Activated CD8-positive, alpha-beta T cell treated with anti-CD3 and anti-CD28 coated beads for 36 hours (primary cell): ENCODE measurements at regions not wholly inside any gene's neighbourhood (a gene's known extent, or its start where the extent isn't known, plus 50 kb on each side); places are given as distances from the start of the nearest gene placed in this dataset.
A peak's percentile ranks its signal among the peaks of the same experiment; 100 is the strongest.

ENCODE experiments used
- ATAC-seq: fragments of 200-7000 bp; cut with Tn5 transposase; one replicate; pipeline ENCODE4 v1.10.0; 2021; ENCODE audit warnings: mild to moderate bottlenecking, moderate library complexity
- CTCF ChIA-PET: fragments of 350-600 bp; sonication (Branson Sonifier 250); formaldehyde crosslinking; loops from one replicate; lab custom pipeline; 2021; ENCODE audit warnings: antibody characterized with exemption; lab: Charles Lee
- POLR2A ChIA-PET: fragments of 350-600 bp; sonication (Branson Sonifier 250); formaldehyde crosslinking; loops from one replicate; lab custom pipeline; 2021; ENCODE audit warnings: antibody characterized with exemption; lab: Charles Lee
- DNase-seq: peaks from one replicate; pipeline ENCODE4 v3.0.0-alpha.2; 2020
- H3K27ac Mint-ChIP-seq: one replicate; pipeline ENCODE4 v1.8.0; 2021; ENCODE audit warnings: mild to moderate bottlenecking, mixed read lengths
- H3K27me3 Mint-ChIP-seq: one replicate; pipeline ENCODE4 v1.8.0; 2021; ENCODE audit warnings: mixed read lengths
- H3K36me3 Mint-ChIP-seq: one replicate; pipeline ENCODE4 v1.8.0; 2021; ENCODE audit warnings: low read depth, mixed read lengths
- H3K4me1 Mint-ChIP-seq: one replicate; pipeline ENCODE4 v1.8.0; 2021; ENCODE audit warnings: low read depth, mixed read lengths
- H3K4me3 Mint-ChIP-seq: one replicate; pipeline ENCODE4 v1.8.0; 2021; ENCODE audit warnings: mild to moderate bottlenecking, moderate library complexity, mixed read lengths
- H3K9me3 Mint-ChIP-seq: one replicate; pipeline ENCODE4 v1.8.0; 2021; ENCODE audit warnings: mixed read lengths
- intact Hi-C: fragments of 100-400 bp; cut with micrococcal nuclease; formaldehyde crosslinking; loops from one replicate; pipeline ENCODE4 v1.10.0; 2022
- TF ChIP-seq, protein P1 (sequence below): fragments of 200-600 bp; IDR thresholded peaks from one replicate; pipeline ENCODE4 v1.8.0; 2022; ENCODE audit warnings: antibody characterized with exemption, mild to moderate bottlenecking

DNA sequence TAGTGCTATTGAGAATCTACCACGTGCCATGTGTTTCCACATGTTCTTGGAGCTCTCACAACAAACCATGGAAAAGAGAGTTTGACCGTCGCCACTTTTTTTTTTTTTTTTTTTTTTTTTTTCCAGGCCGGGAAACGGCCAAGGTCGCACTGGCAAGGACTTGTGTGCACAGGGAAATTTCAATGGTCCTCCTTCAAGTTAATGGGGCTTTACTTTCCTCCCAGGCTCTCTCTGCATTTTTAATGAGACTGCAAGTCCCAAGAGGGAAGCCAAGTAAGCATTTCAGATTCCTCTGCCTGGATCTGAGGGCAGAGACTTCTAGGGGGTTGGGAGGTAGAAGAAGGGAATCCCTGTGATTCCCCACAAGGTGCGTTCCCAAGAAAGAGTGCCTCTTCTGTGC is 94.7 kb upstream of the MPHOSPH6 start:
- ChIA-PET CTCF (interaction anchor here (0.7 to 3.6 kb wide), 20 partner anchors 9 to 1182 kb away, joined by 3 to 43 read pairs (median 8); no protein-coding TSS in a partner anchor), POLR2A (interaction anchor here (0.6 kb wide), 1 partner anchor 1115 kb away, joined by 3 read pairs; no protein-coding TSS in a partner anchor)
- no peaks in the 10 kb centered on the region for H3K4me1 Mint-ChIP-seq
- no peaks in the 10 kb centered on the region for H3K36me3 Mint-ChIP-seq
- H3K4me3 Mint-ChIP-seq, result no peak overlapping the region
- intact Hi-C loops, result loop anchor here (5.0 to 10.0 kb wide), 2 partner anchors 370 to 1183 kb away; no protein-coding TSS in a partner anchor
- no peak overlapping the region for H3K27ac Mint-ChIP-seq
- H3K9me3 Mint-ChIP-seq, result peaks cover 9% of the 10 kb centered on the region
- TF ChIP-seq, protein P1, sequence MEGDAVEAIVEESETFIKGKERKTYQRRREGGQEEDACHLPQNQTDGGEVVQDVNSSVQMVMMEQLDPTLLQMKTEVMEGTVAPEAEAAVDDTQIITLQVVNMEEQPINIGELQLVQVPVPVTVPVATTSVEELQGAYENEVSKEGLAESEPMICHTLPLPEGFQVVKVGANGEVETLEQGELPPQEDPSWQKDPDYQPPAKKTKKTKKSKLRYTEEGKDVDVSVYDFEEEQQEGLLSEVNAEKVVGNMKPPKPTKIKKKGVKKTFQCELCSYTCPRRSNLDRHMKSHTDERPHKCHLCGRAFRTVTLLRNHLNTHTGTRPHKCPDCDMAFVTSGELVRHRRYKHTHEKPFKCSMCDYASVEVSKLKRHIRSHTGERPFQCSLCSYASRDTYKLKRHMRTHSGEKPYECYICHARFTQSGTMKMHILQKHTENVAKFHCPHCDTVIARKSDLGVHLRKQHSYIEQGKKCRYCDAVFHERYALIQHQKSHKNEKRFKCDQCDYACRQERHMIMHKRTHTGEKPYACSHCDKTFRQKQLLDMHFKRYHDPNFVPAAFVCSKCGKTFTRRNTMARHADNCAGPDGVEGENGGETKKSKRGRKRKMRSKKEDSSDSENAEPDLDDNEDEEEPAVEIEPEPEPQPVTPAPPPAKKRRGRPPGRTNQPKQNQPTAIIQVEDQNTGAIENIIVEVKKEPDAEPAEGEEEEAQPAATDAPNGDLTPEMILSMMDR, result no peak
- DNase-seq, result no peak
- no peak for ATAC-seq
- peaks cover 20% of the 10 kb centered on the region for H3K27me3 Mint-ChIP-seq

DNA sequence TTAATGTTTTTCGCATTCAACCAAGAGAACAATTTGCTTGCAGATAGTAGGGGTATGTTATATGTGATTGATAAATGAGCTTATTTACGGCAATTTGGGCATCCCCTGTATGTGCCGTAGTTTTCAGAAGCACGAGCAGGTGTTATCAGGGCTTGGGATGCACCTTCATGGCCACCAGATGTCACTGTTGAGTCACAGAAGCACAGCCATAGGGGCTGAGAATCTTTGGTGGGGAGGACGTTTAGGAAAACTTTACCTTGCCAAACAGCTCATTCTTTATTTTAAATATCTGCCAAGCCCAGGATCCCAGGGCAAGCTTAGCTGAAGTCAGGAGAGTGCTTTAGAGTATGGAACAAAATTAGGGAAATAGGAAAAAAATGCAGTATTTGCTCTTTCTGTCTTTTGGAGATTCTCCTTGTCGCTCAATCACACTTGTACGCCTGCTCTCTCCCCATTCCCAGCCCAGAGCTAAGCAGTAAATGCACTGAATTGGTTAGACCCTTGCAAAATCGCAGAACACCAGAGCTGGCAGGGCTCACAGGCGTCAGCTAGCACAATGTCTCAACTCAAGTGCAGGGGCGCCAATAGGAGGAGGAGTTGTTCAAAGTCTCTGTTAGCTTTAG is 93.6 kb upstream of the MPHOSPH6 start:
- POLR2A ChIA-PET, result interaction anchor here (0.6 kb wide), 1 partner anchor 194 kb away, joined by 3 read pairs; no protein-coding TSS in a partner anchor
- peaks cover 21% of the 10 kb centered on the region for H3K27me3 Mint-ChIP-seq
- peak; percentile 68 for DNase-seq
- CTCF ChIA-PET, result interaction anchor here (0.6 to 3.6 kb wide), 61 partner anchors 9 to 1183 kb away, joined by 3 to 43 read pairs (median 4); partner anchors contain the start of gene MPHOSPH6
- TF ChIP-seq, protein P1, result peak; percentile 91
- no peaks in the 10 kb centered on the region for H3K4me1 Mint-ChIP-seq
- peaks cover 9% of the 10 kb centered on the region for H3K9me3 Mint-ChIP-seq
- peak; percentile 79 for ATAC-seq
- no peak overlapping the region for H3K27ac Mint-ChIP-seq
- H3K4me3 Mint-ChIP-seq, result no peak overlapping the region
- no peaks in the 10 kb centered on the region for H3K36me3 Mint-ChIP-seq
- intact Hi-C loops, result loop anchor here (5.0 to 10.0 kb wide), 2 partner anchors 371 to 1184 kb away; no protein-coding TSS in a partner anchor

DNA sequence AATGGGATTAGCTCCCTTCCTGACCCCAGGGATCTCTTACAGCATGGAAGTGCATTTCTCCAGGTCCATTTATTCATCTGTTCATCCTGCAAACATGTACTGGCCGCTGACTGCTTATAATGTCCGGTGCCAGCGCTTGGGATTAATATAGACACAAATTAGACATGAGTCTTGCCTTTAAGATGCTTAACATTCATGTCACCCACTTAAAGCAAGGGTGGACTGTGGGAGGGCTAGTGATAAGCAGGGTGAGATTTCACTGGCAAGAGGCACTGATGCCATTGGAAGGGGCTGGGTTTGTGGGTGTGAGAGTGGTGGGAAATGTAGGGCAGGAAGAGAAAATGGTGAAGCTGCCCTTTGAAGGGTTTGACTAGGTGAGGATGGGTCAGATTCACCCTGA is 92.2 kb upstream of the MPHOSPH6 start:
- H3K27me3 Mint-ChIP-seq, result peaks cover 24% of the 10 kb centered on the region
- ATAC-seq (no peak), DNase-seq (no peak)
- H3K27ac Mint-ChIP-seq, result no peak overlapping the region
- ChIA-PET POLR2A (no interaction called here), CTCF (interaction anchor here (1.2 to 3.6 kb wide), 11 partner anchors 7 to 1184 kb away, joined by 4 to 43 read pairs (median 14); no protein-coding TSS in a partner anchor)
- H3K36me3 Mint-ChIP-seq, result no peaks in the 10 kb centered on the region
- peaks cover 9% of the 10 kb centered on the region for H3K9me3 Mint-ChIP-seq
- H3K4me1 Mint-ChIP-seq, result no peaks in the 10 kb centered on the region
- intact Hi-C loops, result loop anchor here (5.0 to 10.0 kb wide), 2 partner anchors 373 to 1185 kb away; no protein-coding TSS in a partner anchor
- TF ChIP-seq, protein P1, result no peak
- no peak overlapping the region for H3K4me3 Mint-ChIP-seq

DNA sequence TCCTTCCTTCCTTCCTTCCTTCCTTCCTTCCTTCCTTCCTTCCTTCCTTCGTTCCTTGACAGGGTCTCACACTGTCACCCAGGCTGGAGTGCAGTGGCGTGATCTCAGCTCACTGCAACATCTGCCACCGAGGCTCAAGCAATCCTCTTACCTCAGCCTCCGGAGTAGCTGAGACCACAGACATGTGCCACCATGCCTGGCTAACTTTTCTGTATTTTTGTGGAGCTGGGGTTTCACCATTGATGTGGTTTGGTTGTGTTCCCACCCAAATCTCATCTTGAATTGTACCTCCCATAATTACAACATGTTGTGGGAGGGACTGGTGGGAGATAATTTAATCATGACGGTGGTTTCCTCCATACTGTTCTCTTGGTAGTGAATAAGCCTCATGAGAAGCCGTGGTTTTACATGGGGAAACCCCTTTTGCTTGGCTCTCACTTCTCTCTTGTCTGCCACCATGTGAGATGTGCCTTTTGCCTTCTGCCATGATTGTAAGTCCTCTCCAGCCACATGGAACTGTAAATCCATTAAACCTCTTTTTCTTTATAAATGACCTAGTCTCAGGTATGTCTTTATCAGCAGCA is 90.3 kb upstream of the MPHOSPH6 start:
- peak; percentile 27 for DNase-seq
- Mint-ChIP-seq H3K9me3 (peaks cover 9% of the 10 kb centered on the region), H3K4me1 (no peaks in the 10 kb centered on the region), H3K36me3 (no peaks in the 10 kb centered on the region), H3K27me3 (peaks cover 25% of the 10 kb centered on the region), H3K4me3 (no peak overlapping the region), H3K27ac (no peak overlapping the region)
- ChIA-PET POLR2A (no interaction called here), CTCF (no interaction called here)
- intact Hi-C loops, result loop anchor here (5.0 to 10.0 kb wide), 2 partner anchors 374 to 1187 kb away; no protein-coding TSS in a partner anchor
- ATAC-seq, result peak; percentile 60
- TF ChIP-seq, protein P1, result no peak

DNA sequence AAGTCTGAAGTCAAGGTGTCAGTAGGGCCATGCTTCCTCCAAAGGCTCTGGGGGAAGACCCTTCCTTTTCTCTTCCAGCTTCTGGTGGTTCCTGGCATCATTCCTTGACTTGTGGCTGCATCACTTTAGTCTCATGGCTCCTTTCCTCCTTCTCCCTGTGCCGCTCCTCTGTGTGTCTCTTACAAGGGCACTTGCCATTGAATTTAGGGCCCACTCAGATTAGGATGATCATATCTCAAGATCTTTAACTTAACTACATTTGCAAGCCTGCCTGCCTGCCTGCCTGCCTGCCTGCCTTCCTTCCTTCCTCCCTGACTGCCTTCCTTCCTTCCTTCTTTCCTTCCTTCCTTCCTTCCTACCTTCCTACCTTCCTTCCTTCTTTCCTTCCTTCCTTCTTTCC is 89.7 kb upstream of the MPHOSPH6 start:
- Mint-ChIP-seq H3K27me3 (peaks cover 24% of the 10 kb centered on the region), H3K9me3 (peaks cover 9% of the 10 kb centered on the region), H3K4me3 (no peak overlapping the region), H3K36me3 (no peaks in the 10 kb centered on the region), H3K27ac (no peak overlapping the region), H3K4me1 (no peaks in the 10 kb centered on the region)
- ChIA-PET POLR2A (no interaction called here), CTCF (no interaction called here)
- TF ChIP-seq, protein P1, result no peak
- DNase-seq, result no peak
- ATAC-seq, result no peak
- intact Hi-C loops, result loop anchor here (5.0 to 10.0 kb wide), 2 partner anchors 375 to 1188 kb away; no protein-coding TSS in a partner anchor
